Natural killer cell (primary cell): ENCODE measurements at regions not wholly inside any gene's neighbourhood (a gene's known extent, or its start where the extent isn't known, plus 50 kb on each side); places are given as distances from the start of the nearest gene placed in this dataset.
"Not testable (repeated sequence)": the region's sequence is repeated elsewhere in the genome, so short reads cannot be mapped to it uniquely, and the experiment has no call there.

Source experiments
- ATAC-seq, 3 donors: fragments of 150-1000 bp in 2 of 3; fragments of 200-7000 bp in 1 of 3; cut with Tn5 transposase; 1 replicate in 1 of 3; 2 replicates in 2 of 3; pipeline ENCODE4 v1.10.0; 2021; ENCODE audit warnings: mild to moderate bottlenecking in 2 of 3, moderate library complexity in 2 of 3
- DNase-seq, 2 donors: peaks; one replicate each; pipeline versions ENCODE4 v3.0.0 to v3.0.0-alpha.2; 2013 to 2021; ENCODE audit warnings: mixed read lengths in 1 of 2
- H3K27ac ChIP-seq: one replicate; pipeline ENCODE4 v1.5.1; 2013; ENCODE audit warnings: mild to moderate bottlenecking, low read length
- H3K27me3 ChIP-seq: one replicate; pipeline ENCODE4 v1.6.1; 2013; ENCODE audit warnings: low read length; ENCODE audit not compliant: control insufficient read depth, insufficient read depth
- H3K36me3 ChIP-seq: one replicate; pipeline ENCODE4 v1.6.1; 2013; ENCODE audit warnings: low read length; ENCODE audit not compliant: control insufficient read depth, insufficient read depth
- H3K4me1 ChIP-seq: one replicate; pipeline ENCODE4 v1.6.1; 2013; ENCODE audit warnings: low read length; ENCODE audit not compliant: control insufficient read depth, insufficient read depth
- H3K4me3 ChIP-seq: one replicate; pipeline ENCODE4 v1.5.1; 2013; ENCODE audit warnings: low read length
- H3K9me3 ChIP-seq: one replicate; pipeline ENCODE4 v1.6.1; 2013; ENCODE audit warnings: low read length; ENCODE audit not compliant: control insufficient read depth, insufficient read depth
- H3K27ac Mint-ChIP-seq, 2 donors: one replicate each; pipeline ENCODE4 v1.8.0; 2022; ENCODE audit warnings: mild to moderate bottlenecking in 2 of 2, mixed read lengths in 2 of 2, moderate library complexity in 1 of 2
- H3K27me3 Mint-ChIP-seq, 2 donors: one replicate each; pipeline ENCODE4 v1.8.0; 2022; ENCODE audit warnings: low read depth in 2 of 2, mixed read lengths in 2 of 2
- H3K36me3 Mint-ChIP-seq: one replicate; pipeline ENCODE4 v1.8.0; 2022; ENCODE audit warnings: mixed read lengths
- H3K4me1 Mint-ChIP-seq, 2 donors: one replicate each; pipeline ENCODE4 v1.8.0; 2022; ENCODE audit warnings: mixed read lengths in 2 of 2
- H3K4me3 Mint-ChIP-seq: one replicate; pipeline ENCODE4 v1.8.0; 2022; ENCODE audit warnings: mild to moderate bottlenecking, moderate library complexity, mixed read lengths
- H3K9me3 Mint-ChIP-seq, 2 donors: one replicate each; pipeline ENCODE4 v1.8.0; 2022; ENCODE audit warnings: mixed read lengths in 2 of 2
- CTCF ChIP-seq: fragments of 200-600 bp; IDR thresholded peaks from one replicate; pipeline ENCODE4 v1.8.0; 2022; ENCODE audit warnings: antibody characterized with exemption
- WGBS: methylation state at CpG from one replicate; pipeline ENCODE4 v1.1.7; 2013; ENCODE audit warnings: missing lambda C conversion rate; ENCODE audit not compliant: insufficient coverage; 5-methylcytosine and 5-hydroxymethylcytosine counted together
- intact Hi-C: fragments of 100-400 bp; cut with micrococcal nuclease; formaldehyde crosslinking; loops from one replicate; pipeline ENCODE4 v1.14.2; 2022

GRCh38 chr10:33917069-33917780 is 582.8 kb upstream of the NRP1 start:
- no peaks in the 10 kb centered on the region for H3K9me3 Mint-ChIP-seq
- no peak for TF ChIP-seq CTCF
- no peak overlapping the region for H3K4me3 Mint-ChIP-seq
- intact Hi-C loops: no loop called here
- H3K36me3 Mint-ChIP-seq: no peaks in the 10 kb centered on the region
- Histone ChIP-seq H3K4me1 (no peaks in the 10 kb centered on the region), H3K27ac (no peak overlapping the region), H3K36me3 (no peaks in the 10 kb centered on the region), H3K9me3 (no peaks in the 10 kb centered on the region), H3K4me3 (no peak overlapping the region), H3K27me3 (no peaks in the 10 kb centered on the region)
- WGBS: 78% methylated on average over 7 of the region's 8 CpGs
- no peak for DNase-seq
- no peak overlapping the region for H3K27ac Mint-ChIP-seq
- peaks cover 14 to 39% of the 10 kb centered on the region in 2 donors for H3K27me3 Mint-ChIP-seq
- no peaks in the 10 kb centered on the region for H3K4me1 Mint-ChIP-seq
- ATAC-seq: no peak

- Mint-ChIP-seq H3K36me3 (no peaks in the 10 kb centered on the region), H3K9me3 (no peaks in the 10 kb centered on the region), H3K27ac (no peak overlapping the region), H3K27me3 (peaks cover 10 to 31% of the 10 kb centered on the region in 2 donors), H3K4me3 (no peak overlapping the region), H3K4me1 (no peaks in the 10 kb centered on the region)
- Histone ChIP-seq H3K9me3 (no peaks in the 10 kb centered on the region), H3K4me3 (no peak overlapping the region), H3K27ac (no peak overlapping the region), H3K4me1 (no peaks in the 10 kb centered on the region), H3K36me3 (no peaks in the 10 kb centered on the region), H3K27me3 (no peaks in the 10 kb centered on the region)
- no peak for TF ChIP-seq CTCF
- 100% methylated on average over 1 of the region's 2 CpGs for WGBS
- intact Hi-C loops: loop anchor here (1.0 kb wide), 1 partner anchor 8 kb away; no protein-coding TSS in a partner anchor
- no peak for DNase-seq
- no peak for ATAC-seq
These were observed 580.3 kb upstream of the NRP1 start for GRCh38 chr10:33914746-33915145.

GRCh38 chr10:33913194-33913593 is 578.7 kb upstream of the NRP1 start:
- Histone ChIP-seq H3K27ac (no peak overlapping the region), H3K27me3 (no peaks in the 10 kb centered on the region), H3K4me1 (no peaks in the 10 kb centered on the region), H3K4me3 (no peak overlapping the region), H3K9me3 (no peaks in the 10 kb centered on the region), H3K36me3 (no peaks in the 10 kb centered on the region)
- Mint-ChIP-seq H3K27me3 (peaks cover 10 to 20% of the 10 kb centered on the region in 2 donors), H3K9me3 (no peaks in the 10 kb centered on the region), H3K27ac (no peak overlapping the region), H3K4me3 (no peak overlapping the region), H3K36me3 (no peaks in the 10 kb centered on the region), H3K4me1 (no peaks in the 10 kb centered on the region)
- TF ChIP-seq CTCF: no peak
- DNase-seq (no peak), ATAC-seq (no peak)
- WGBS: no CpG with 5 or more reads among the region's 3 CpGs
- intact Hi-C loops: no loop called here

- H3K27me3 Mint-ChIP-seq: peaks cover 7 to 12% of the 10 kb centered on the region in 2 donors
- H3K4me1 Mint-ChIP-seq, H3K4me1 ChIP-seq, DNase-seq, intact Hi-C loops, H3K4me3 ChIP-seq, H3K4me3 Mint-ChIP-seq, H3K27ac ChIP-seq, ATAC-seq, H3K36me3 ChIP-seq, H3K9me3 ChIP-seq, H3K9me3 Mint-ChIP-seq, H3K27me3 ChIP-seq, H3K27ac Mint-ChIP-seq, H3K36me3 Mint-ChIP-seq: not testable (repeated sequence)
- 35% methylated on average over 2 of the region's 4 CpGs for WGBS
These were observed 575.0 kb upstream of the NRP1 start for GRCh38 chr10:33909476-33909875.
